Ovary (tissue), 3 donors: ENCODE measurements at regions not wholly inside any gene's neighbourhood (a gene's known extent, or its start where the extent isn't known, plus 50 kb on each side); places are given as distances from the start of the nearest gene placed in this dataset.

Experiments
- EP300 ChIP-seq: sonication (generic); formaldehyde crosslinking; IDR thresholded peaks from one replicate; pipeline ENCODE4 v1.6.1; 2017; ENCODE audit warnings: antibody characterized with exemption
- TF ChIP-seq, protein P1 (sequence below), 3 donors: fragments of 450-650 bp in 2 of 3; fragments of 200-600 bp in 1 of 3; IDR thresholded peaks; one replicate each; pipeline versions ENCODE4 v1.5.1 to v1.8.0; 2016 to 2022; ENCODE audit warnings: antibody characterized with exemption in 3 of 3, mild to moderate bottlenecking in 1 of 3
- donor health status: DM: no; HTN: no; CAD: no.

DNA sequence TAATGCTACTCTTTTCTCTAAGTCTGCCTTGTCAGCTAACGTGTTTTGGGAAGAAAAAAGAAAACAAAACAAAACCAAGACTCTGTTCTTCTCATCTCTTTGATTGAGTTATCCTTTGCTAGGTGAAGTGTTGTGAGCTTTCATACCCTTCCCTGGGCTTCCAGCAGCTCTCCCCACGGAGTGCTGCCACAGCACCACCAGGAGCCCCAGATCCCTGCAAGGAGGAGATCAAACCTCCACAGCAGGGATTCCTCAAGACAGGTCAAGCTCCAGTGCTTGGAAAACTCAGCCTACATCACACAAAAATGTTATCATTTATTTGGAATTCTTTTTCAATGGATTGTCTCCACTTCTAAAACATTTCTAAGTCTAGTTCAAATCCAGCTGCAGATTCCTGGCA, 1981.9 kb upstream of the TENM3 start:
- TF ChIP-seq EP300 = no peak
- TF ChIP-seq, protein P1, sequence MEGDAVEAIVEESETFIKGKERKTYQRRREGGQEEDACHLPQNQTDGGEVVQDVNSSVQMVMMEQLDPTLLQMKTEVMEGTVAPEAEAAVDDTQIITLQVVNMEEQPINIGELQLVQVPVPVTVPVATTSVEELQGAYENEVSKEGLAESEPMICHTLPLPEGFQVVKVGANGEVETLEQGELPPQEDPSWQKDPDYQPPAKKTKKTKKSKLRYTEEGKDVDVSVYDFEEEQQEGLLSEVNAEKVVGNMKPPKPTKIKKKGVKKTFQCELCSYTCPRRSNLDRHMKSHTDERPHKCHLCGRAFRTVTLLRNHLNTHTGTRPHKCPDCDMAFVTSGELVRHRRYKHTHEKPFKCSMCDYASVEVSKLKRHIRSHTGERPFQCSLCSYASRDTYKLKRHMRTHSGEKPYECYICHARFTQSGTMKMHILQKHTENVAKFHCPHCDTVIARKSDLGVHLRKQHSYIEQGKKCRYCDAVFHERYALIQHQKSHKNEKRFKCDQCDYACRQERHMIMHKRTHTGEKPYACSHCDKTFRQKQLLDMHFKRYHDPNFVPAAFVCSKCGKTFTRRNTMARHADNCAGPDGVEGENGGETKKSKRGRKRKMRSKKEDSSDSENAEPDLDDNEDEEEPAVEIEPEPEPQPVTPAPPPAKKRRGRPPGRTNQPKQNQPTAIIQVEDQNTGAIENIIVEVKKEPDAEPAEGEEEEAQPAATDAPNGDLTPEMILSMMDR (IDR thresholded peaks at IDR 0.05) = no peak
